Endothelial cell of umbilical vein (primary cell): ENCODE measurements at regions not wholly inside any gene's neighbourhood (a gene's known extent, or its start where the extent isn't known, plus 50 kb on each side); places are given as distances from the start of the nearest gene placed in this dataset.

Experiments used
- BruUV-seq: library from RNA; stranded (reverse); fragments of 400-500 nt; replicated peaks from 2 replicates; lab custom pipeline; 2021; lab: Mats Ljungman, UMichigan
- CTCF ChIA-PET: fragments of 300-600, 350-600 bp; sonication (Branson Sonifier 250); formaldehyde crosslinking; loops from one replicate; lab custom pipeline; 2021; ENCODE audit warnings: antibody characterized with exemption, inconsistent platforms; lab: Charles Lee
- POLR2A ChIA-PET: fragments of 300-600, 350-600 bp; sonication (Branson Sonifier 250); formaldehyde crosslinking; loops from one replicate; lab custom pipeline; 2021; ENCODE audit warnings: antibody characterized with exemption, inconsistent platforms; lab: Charles Lee
- DNase-seq: peaks from one replicate; pipeline ENCODE4 v3.0.0-alpha.2; 2011; ENCODE audit warnings: low read depth, low spot score
- FAIRE-seq: peaks from 2 replicates; lab custom pipeline; 2011; peaks lifted over from hg19 to GRCh38; lab: Jason Lieb, UNC
- H2AFZ ChIP-seq: 2 replicates; pipeline ENCODE4 v1.6.0; 2012; ENCODE audit warnings: low read depth, low read length, control low read depth, inconsistent platforms
- H3K27ac ChIP-seq: 2 replicates; pipeline ENCODE4 v1.5.1; 2011; ENCODE audit warnings: low read depth, mild to moderate bottlenecking, control low read depth, low read length, moderate library complexity; ENCODE audit not compliant: insufficient read depth
- H3K27me3 ChIP-seq, 2 experiments: 2 replicates each; pipeline versions ENCODE4 v1.6.0 to v1.6.1; 2011; ENCODE audit warnings: low read length in 2 of 2, mixed read lengths in 1 of 2; ENCODE audit not compliant: control insufficient read depth in 2 of 2, insufficient read depth in 2 of 2
- H3K36me3 ChIP-seq, 2 experiments: 2 replicates in 1 of 2; 3 replicates in 1 of 2; pipeline ENCODE4 v1.5.1; 2011; ENCODE audit warnings: low read length in 2 of 2, mild to moderate bottlenecking in 1 of 2, moderate library complexity in 1 of 2; ENCODE audit not compliant: control insufficient read depth in 2 of 2, insufficient read depth in 2 of 2; ENCODE audit errors: extremely low read depth in 1 of 2
- H3K4me1 ChIP-seq: 3 replicates; pipeline ENCODE4 v1.5.1; 2011; ENCODE audit warnings: mild to moderate bottlenecking, low read length; ENCODE audit not compliant: control insufficient read depth, insufficient read depth; ENCODE audit errors: extremely low read depth
- H3K4me2 ChIP-seq: 2 replicates; pipeline ENCODE4 v1.6.1; 2011; ENCODE audit warnings: low read length, control low read depth, mixed read lengths; ENCODE audit not compliant: insufficient read depth
- H3K4me3 ChIP-seq, 3 experiments: fragments of 200-600 bp in 1 of 3; sonication (generic), shearing (Covaris generic) in 1 of 3; replicated peaks in 1 of 3; 2 replicates each; pipeline ENCODE4 v1.5.1; 2011 to 2016; ENCODE audit warnings: control low read depth in 3 of 3, low read length in 3 of 3, mild to moderate bottlenecking in 2 of 3, inconsistent platforms in 1 of 3, low read depth in 1 of 3, moderate library complexity in 1 of 3; ENCODE audit not compliant: insufficient read depth in 1 of 3
- H3K79me2 ChIP-seq: 2 replicates; pipeline ENCODE4 v1.6.0; 2012; ENCODE audit warnings: low read length, inconsistent platforms; ENCODE audit not compliant: control insufficient read depth, insufficient read depth
- H3K9ac ChIP-seq: replicated peaks from 2 replicates; pipeline ENCODE3; 2011; ENCODE audit warnings: low read length, control low read depth; ENCODE audit not compliant: insufficient read depth; ENCODE audit errors: extremely low read depth
- H3K9me1 ChIP-seq: replicated peaks from 3 replicates; pipeline ENCODE4 v1.6.0; 2011; ENCODE audit warnings: mild to moderate bottlenecking, low read length; ENCODE audit not compliant: control insufficient read depth, insufficient read depth; ENCODE audit errors: extremely low read depth
- H3K9me3 ChIP-seq: replicated peaks from 2 replicates; pipeline ENCODE4 v1.5.1; 2012; ENCODE audit warnings: low read length, inconsistent platforms; ENCODE audit not compliant: control insufficient read depth, insufficient read depth
- H4K20me1 ChIP-seq: replicated peaks from 2 replicates; pipeline ENCODE3; 2011; ENCODE audit warnings: mild to moderate bottlenecking, low read length; ENCODE audit not compliant: control insufficient read depth, insufficient read depth; ENCODE audit errors: extremely low read depth
- EZH2 ChIP-seq: IDR thresholded peaks from 2 replicates; pipeline ENCODE4 v1.6.1; 2012; ENCODE audit warnings: borderline replicate concordance, low read depth, mild to moderate bottlenecking, moderate library complexity, low read length, inconsistent platforms; ENCODE audit not compliant: severe bottlenecking
- FOS ChIP-seq: IDR thresholded peaks from 2 replicates; pipeline ENCODE4 v1.6.1; 2011; ENCODE audit warnings: mild to moderate bottlenecking, low read length, moderate library complexity, borderline replicate concordance; ENCODE audit not compliant: insufficient read depth
- GATA2 ChIP-seq: IDR thresholded peaks from 2 replicates; pipeline ENCODE4 v1.7.0; 2011; ENCODE audit warnings: low read depth, mild to moderate bottlenecking, moderate library complexity, mixed read lengths, low read length; ENCODE audit not compliant: insufficient read length, insufficient read depth
- JUN ChIP-seq: IDR thresholded peaks from 2 replicates; pipeline ENCODE4 v1.6.1; 2011; ENCODE audit warnings: borderline replicate concordance, low read depth; ENCODE audit not compliant: insufficient read length, insufficient read depth
- MAX ChIP-seq: IDR thresholded peaks from 2 replicates; pipeline ENCODE4 v1.6.1; 2011; ENCODE audit not compliant: insufficient read depth, insufficient read length
- MYC ChIP-seq: IDR thresholded peaks from one replicate; pipeline ENCODE4 v1.6.1; 2011; ENCODE audit warnings: mild to moderate bottlenecking, low read depth, low read length
- POLR2A ChIP-seq: IDR thresholded peaks from 2 replicates; pipeline ENCODE4 v1.6.1; 2012; ENCODE audit warnings: low read depth, mild to moderate bottlenecking, control low read depth, low read length
- POLR2AphosphoS5 ChIP-seq: IDR thresholded peaks from 2 replicates; pipeline ENCODE4 v1.6.1; 2012; ENCODE audit warnings: low read depth, mild to moderate bottlenecking, control low read depth, low read length, moderate library complexity; ENCODE audit not compliant: insufficient read depth
- dilution Hi-C: fragments of 300-500 bp; cut with MboI; formaldehyde crosslinking; loops from one replicate; pipeline ENCODE4 v1.15.0; 2019; ENCODE audit warnings: low sequenced_read_pairs; ENCODE audit not compliant: extremely low pct_ligation_motif_present
- intact Hi-C: fragments of 100-400 bp; cut with micrococcal nuclease; formaldehyde crosslinking; loops from one replicate; pipeline ENCODE4 v1.10.0; 2022
- TF ChIP-seq, protein P1 (sequence below), 2 donors: IDR thresholded peaks; 1 replicate in 1 of 2; 2 replicates in 1 of 2; pipeline ENCODE4 v1.5.1; 2011; ENCODE audit warnings: low read length in 2 of 2, mild to moderate bottlenecking in 2 of 2, moderate library complexity in 2 of 2, control low read depth in 1 of 2, inconsistent platforms in 1 of 2, low read depth in 1 of 2; ENCODE audit not compliant: insufficient read depth in 1 of 2; ENCODE audit errors: extremely low read depth in 1 of 2

GRCh38 chr3:80152692-80153091 is 384.9 kb upstream of the ROBO1 start:
- Histone ChIP-seq H3K4me3 (no peak overlapping the region), H3K36me3 (no peaks in the 10 kb centered on the region), H3K9me1 (no peaks in the 10 kb centered on the region), H3K4me1 (no peaks in the 10 kb centered on the region), H2AFZ (no peak overlapping the region), H3K27ac (no peak overlapping the region), H3K9ac (no peak overlapping the region), H4K20me1 (no peaks in the 10 kb centered on the region), H3K9me3 (no peaks in the 10 kb centered on the region), H3K4me2 (no peak overlapping the region), H3K27me3 (no peaks in the 10 kb centered on the region), H3K79me2 (no peaks in the 10 kb centered on the region)
- TF ChIP-seq MYC (no peak), POLR2A (no peak), POLR2AphosphoS5 (no peak), MAX (no peak), EZH2 (no peak), FOS (no peak), GATA2 (no peak), JUN (no peak)
- TF ChIP-seq, protein P1, sequence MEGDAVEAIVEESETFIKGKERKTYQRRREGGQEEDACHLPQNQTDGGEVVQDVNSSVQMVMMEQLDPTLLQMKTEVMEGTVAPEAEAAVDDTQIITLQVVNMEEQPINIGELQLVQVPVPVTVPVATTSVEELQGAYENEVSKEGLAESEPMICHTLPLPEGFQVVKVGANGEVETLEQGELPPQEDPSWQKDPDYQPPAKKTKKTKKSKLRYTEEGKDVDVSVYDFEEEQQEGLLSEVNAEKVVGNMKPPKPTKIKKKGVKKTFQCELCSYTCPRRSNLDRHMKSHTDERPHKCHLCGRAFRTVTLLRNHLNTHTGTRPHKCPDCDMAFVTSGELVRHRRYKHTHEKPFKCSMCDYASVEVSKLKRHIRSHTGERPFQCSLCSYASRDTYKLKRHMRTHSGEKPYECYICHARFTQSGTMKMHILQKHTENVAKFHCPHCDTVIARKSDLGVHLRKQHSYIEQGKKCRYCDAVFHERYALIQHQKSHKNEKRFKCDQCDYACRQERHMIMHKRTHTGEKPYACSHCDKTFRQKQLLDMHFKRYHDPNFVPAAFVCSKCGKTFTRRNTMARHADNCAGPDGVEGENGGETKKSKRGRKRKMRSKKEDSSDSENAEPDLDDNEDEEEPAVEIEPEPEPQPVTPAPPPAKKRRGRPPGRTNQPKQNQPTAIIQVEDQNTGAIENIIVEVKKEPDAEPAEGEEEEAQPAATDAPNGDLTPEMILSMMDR (IDR thresholded peaks at IDR 0.05; ENCODE audit: extremely low read depth in 1 of 2, insufficient read depth in 1 of 2, low read depth in 1 of 2, low read length in 2 of 2) = no peak
- intact Hi-C loops (no loop called here), dilution Hi-C loops (no loop called here)
- FAIRE-seq = no peak
- no TSS peak for BruUV-seq
- CTCF ChIA-PET = interaction anchor here (0.8 to 1.3 kb wide), 2 partner anchors 12 kb away, joined by 3 read pairs; no protein-coding TSS in a partner anchor
- no peak for DNase-seq
- POLR2A ChIA-PET = no interaction called here
